ENCODE measurements at regions not wholly inside any gene's neighbourhood (a gene's known extent, or its start where the extent isn't known, plus 50 kb on each side); places are given as distances from the start of the nearest gene placed in this dataset.

DNA sequence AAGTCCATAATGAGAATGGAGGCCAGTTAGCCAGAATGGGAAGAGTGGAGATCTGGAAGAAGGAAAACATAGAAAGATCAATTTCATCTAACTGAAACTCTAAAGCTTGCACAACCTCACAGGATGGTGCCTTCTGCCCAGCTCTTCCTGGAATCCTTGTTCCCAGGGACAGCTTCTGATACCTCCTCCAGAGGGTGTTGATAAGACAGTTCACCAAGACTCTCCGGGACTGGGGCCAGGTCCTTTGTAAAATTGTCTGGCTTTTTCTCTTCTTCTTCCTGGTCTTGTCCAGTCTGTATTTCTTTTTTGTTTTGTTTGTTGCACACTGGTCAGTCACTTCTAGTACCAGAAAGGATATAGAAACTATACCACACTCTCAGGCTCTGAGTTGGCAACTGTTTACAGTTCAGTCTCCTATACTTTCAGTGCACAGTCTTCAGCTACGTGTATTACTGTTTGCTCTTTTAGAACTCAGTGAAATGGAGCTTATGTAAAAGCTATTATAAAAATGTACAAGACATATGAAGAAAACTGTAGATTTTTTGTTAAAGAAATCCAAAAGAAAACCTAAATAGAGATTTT is 142.8 kb upstream of the RPL34 start (continued):
- TF ChIP-seq HNRNPK (IDR thresholded peaks at IDR 0.05; ENCODE audit: low read depth, low read length, poor library complexity, severe bottlenecking) (no peak), CBX2 (IDR thresholded peaks at IDR 0.05; ENCODE audit: low read depth, low read length) (no peak), CBX2 (CRISPR knock-in tag; IDR thresholded peaks at IDR 0.05; ENCODE audit: low read depth) (no peak), ATF6 (CRISPR knock-in tag; conservative IDR thresholded peaks at IDR 0.05) (no peak), RXRA (CRISPR knock-in tag; IDR thresholded peaks at IDR 0.05) (no peak), ZNF770 (CRISPR knock-in tag; IDR thresholded peaks at IDR 0.05) (no peak), ZFP36L1 (CRISPR knock-in tag; IDR thresholded peaks at IDR 0.05) (no peak), ZFP37 (CRISPR knock-in tag; IDR thresholded peaks at IDR 0.05; ENCODE audit: borderline replicate concordance) (no peak)
- TF ChIP-seq, protein P1, sequence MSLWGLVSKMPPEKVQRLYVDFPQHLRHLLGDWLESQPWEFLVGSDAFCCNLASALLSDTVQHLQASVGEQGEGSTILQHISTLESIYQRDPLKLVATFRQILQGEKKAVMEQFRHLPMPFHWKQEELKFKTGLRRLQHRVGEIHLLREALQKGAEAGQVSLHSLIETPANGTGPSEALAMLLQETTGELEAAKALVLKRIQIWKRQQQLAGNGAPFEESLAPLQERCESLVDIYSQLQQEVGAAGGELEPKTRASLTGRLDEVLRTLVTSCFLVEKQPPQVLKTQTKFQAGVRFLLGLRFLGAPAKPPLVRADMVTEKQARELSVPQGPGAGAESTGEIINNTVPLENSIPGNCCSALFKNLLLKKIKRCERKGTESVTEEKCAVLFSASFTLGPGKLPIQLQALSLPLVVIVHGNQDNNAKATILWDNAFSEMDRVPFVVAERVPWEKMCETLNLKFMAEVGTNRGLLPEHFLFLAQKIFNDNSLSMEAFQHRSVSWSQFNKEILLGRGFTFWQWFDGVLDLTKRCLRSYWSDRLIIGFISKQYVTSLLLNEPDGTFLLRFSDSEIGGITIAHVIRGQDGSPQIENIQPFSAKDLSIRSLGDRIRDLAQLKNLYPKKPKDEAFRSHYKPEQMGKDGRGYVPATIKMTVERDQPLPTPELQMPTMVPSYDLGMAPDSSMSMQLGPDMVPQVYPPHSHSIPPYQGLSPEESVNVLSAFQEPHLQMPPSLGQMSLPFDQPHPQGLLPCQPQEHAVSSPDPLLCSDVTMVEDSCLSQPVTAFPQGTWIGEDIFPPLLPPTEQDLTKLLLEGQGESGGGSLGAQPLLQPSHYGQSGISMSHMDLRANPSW (CRISPR knock-in tag; IDR thresholded peaks at IDR 0.05; ENCODE audit: borderline replicate concordance): no peak
